Hepatocyte (in vitro differentiated cells): ENCODE measurements at regions not wholly inside any gene's neighbourhood (a gene's known extent, or its start where the extent isn't known, plus 50 kb on each side); places are given as distances from the start of the nearest gene placed in this dataset.

ENCODE experiments used
- EZH2 ChIP-seq: fragments of 200-600 bp; sonication (generic); IDR thresholded peaks from 2 replicates; pipeline ENCODE4 v1.6.1; 2016; ENCODE audit warnings: antibody characterized with exemption, mild to moderate bottlenecking, borderline replicate concordance
- TF ChIP-seq, protein P1 (sequence below): fragments of 200-600 bp; sonication (generic); IDR thresholded peaks from 2 replicates; pipeline ENCODE4 v1.5.1; 2016; ENCODE audit warnings: antibody characterized with exemption, mild to moderate bottlenecking; ENCODE audit not compliant: poor library complexity

DNA sequence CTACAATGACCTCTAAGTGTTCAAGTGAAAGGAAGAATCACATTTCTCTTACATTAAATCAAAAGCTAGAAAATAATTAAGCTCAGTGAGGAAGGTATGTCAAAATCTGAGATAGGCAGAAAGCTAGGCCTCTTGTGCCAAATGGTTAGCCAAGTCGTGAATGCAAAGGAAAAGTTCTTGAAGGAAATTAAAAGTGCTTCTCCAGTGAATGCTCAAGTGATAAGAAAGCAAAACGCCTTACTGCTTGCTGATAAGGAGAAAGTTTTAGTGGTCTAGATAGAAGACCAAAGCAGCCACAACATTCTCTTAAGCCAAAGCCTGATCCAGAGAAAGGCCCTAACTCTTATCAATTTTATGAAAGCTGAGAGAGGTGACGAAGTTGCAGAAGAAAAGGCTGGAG, 932.3 kb upstream of the ACVR2A start:
- TF ChIP-seq, protein P1, sequence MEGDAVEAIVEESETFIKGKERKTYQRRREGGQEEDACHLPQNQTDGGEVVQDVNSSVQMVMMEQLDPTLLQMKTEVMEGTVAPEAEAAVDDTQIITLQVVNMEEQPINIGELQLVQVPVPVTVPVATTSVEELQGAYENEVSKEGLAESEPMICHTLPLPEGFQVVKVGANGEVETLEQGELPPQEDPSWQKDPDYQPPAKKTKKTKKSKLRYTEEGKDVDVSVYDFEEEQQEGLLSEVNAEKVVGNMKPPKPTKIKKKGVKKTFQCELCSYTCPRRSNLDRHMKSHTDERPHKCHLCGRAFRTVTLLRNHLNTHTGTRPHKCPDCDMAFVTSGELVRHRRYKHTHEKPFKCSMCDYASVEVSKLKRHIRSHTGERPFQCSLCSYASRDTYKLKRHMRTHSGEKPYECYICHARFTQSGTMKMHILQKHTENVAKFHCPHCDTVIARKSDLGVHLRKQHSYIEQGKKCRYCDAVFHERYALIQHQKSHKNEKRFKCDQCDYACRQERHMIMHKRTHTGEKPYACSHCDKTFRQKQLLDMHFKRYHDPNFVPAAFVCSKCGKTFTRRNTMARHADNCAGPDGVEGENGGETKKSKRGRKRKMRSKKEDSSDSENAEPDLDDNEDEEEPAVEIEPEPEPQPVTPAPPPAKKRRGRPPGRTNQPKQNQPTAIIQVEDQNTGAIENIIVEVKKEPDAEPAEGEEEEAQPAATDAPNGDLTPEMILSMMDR, result no peak
- TF ChIP-seq EZH2, result no peak
